DMS 273 (cell line): ENCODE measurements at regions not wholly inside any gene's neighbourhood (a gene's known extent, or its start where the extent isn't known, plus 50 kb on each side); places are given as distances from the start of the nearest gene placed in this dataset.

Source experiments
- DNase-seq: peaks from one replicate; lab custom pipeline; 2025; ENCODE audit not compliant: unreplicated experiment; lab: John Stamatoyannopoulos, UW

DNA sequence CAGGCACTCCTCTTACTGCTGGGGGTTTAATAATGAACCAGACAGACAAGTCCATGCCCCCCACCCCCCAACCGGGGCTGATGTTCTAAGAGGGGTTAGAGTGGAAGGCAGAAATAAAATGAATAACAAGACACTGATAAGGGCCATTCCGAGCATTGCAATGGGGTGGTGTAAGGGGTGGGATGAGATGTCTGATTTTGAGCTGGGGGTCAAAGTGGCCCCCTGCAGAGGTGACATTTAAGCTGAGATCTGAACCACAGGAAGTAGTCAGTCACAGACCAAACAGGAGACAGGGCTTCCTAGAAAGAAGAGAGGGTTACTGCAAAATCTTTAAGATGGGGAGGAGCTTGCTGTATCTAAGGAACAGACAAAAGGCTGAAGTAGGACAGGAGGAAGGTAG is 180.6 kb upstream of the SH3BP4 start:
- DNase-seq = no peak

DNA sequence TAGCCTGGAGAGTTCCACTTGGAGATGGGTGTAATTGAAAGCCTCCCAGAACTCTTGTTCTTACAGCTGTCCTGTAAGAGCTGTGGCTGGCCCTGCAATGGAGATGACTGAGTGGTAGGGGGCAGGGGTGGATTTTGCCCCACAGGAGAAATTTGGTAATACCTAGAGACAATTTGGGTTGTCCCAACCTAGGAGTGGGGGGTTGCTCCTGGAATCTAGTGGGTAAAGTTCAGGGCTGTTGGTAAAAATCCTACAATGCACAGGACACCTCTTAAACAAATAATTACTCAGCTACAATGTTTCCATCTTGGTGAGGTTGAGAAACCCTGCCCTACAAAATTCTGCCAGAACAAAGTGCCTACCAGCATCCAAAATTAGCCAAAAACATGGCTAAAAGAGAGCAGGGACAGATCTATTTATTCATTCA is 181.1 kb upstream of the SH3BP4 start:
- no peak for DNase-seq

DNA sequence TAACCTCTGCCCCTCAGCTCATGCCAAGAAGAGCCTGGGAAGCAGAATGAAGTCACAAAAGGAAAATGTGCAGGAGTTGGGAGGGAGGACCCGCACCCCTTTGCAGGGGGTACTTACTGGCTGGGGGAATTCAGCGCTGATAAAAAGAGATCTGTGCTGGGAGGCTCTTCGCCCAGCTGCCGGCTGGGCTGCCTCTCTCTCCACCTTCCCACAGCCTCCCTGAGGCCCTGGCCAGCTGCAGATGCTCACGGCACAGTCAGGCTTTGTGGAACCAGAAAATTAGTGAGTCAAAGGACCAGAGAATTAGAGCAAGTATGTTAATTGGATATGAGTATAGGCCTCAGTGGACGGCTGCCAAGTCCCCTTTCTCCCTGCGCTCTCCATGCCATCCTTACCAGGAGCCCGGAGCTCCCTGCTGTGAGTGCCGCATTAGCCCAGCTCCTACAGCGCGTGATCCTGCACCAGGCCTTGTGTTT is 181.7 kb upstream of the SH3BP4 start:
- peak; percentile 42 for DNase-seq

- no peak for DNase-seq
These were observed 183.1 kb upstream of the SH3BP4 start for GRCh38 chr2:234768608-234769196.

- DNase-seq = no peak
These were observed 186.5 kb upstream of the SH3BP4 start for GRCh38 chr2:234765279-234765678.

GRCh38 chr2:234764372-234764771 is 187.4 kb upstream of the SH3BP4 start:
- DNase-seq = no peak

DNA sequence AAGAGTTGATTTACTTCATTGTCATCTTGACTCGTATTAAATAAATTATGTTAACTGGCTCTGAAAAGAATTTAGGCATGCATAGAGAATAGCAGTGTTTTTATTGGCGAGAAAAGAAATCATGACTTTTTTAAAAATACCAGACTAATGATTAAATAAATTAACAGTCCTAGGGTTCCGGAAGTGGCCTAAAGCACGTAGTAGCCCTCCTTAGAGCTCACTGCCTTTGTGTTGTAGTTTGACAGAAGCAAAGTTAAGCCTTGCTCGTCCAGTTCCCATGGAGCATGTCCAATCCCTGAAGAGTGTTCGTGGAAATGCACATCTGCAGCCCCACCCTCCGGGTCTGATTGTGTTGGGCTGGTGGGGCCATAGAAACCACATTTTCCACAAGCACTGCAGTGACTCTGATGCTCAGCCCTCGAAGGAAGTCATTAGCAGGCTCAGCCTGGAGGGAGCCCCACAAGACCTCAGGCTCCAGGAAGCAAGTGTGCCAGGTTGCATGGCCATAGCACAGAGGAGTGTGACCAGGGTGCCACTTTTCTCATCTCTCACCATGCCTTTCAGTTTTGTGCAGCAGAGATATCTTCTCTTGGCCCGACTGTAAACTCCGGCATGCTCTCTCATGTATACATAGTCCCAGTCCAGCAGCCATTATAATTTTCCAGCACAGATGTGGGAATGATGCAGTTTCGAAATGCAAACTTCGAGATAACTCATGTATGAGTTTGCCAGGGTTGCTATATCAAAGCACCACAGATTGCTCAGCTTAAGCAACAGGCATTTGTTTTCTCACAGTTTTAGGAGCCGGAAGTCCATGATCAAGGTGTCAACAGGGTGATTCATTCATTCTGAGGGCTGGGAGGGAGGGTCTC is 188.6 kb upstream of the SH3BP4 start:
- DNase-seq = no peak

DNA sequence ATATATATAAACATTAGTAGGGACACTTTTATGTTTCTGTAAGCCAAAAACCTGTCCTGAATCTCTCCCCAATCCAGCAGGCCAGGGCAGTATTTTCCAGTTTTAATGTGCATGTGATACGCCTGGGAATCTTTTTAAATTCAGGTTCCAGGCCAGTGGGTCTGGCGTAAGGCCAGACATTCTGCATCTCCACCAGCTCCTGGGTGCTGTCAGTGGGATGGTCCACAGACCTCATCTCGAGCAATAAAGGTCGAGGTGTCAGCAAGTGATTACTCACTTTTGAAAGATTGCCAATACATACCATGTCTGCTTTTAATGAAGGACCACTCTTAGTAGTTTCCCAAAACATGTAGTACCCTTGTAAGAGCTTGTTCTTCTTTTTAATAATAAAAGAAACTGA is 189.9 kb upstream of the SH3BP4 start:
- DNase-seq = no peak

- DNase-seq = no peak
These were observed 197.7 kb upstream of the SH3BP4 start for GRCh38 chr2:234754126-234754525.

DNA sequence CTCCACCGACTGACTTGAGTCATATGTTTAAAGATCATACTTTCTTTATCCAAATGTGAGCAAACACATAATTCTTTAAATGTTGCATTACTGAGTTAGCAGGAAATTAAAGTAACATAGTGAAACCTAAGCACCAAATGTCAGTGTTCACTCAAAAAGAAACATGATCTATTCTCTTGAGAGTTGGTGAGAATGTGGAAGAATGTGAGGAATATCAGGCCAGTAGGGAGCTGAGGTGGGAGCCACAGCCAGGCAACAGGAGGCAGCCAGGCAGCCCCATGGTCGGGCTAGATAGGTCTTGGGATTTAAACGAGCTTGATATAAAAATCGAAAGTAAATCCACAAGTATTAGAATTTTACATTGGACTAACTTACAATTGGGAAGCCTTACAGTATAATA is 198.1 kb upstream of the SH3BP4 start:
- DNase-seq = no peak

- DNase-seq = no peak
These were observed 198.9 kb upstream of the SH3BP4 start for GRCh38 chr2:234752966-234753365.

- peak; percentile 18 for DNase-seq
These were observed 200.4 kb upstream of the SH3BP4 start for GRCh38 chr2:234751275-234751973.

- DNase-seq = no peak
These were observed 203.8 kb upstream of the SH3BP4 start for GRCh38 chr2:234747833-234748559.

GRCh38 chr2:234747032-234747431 is 204.8 kb upstream of the SH3BP4 start:
- no peak for DNase-seq

- peak; percentile 4 for DNase-seq
These were observed 206.5 kb upstream of the SH3BP4 start for GRCh38 chr2:234745347-234745746.

DNA sequence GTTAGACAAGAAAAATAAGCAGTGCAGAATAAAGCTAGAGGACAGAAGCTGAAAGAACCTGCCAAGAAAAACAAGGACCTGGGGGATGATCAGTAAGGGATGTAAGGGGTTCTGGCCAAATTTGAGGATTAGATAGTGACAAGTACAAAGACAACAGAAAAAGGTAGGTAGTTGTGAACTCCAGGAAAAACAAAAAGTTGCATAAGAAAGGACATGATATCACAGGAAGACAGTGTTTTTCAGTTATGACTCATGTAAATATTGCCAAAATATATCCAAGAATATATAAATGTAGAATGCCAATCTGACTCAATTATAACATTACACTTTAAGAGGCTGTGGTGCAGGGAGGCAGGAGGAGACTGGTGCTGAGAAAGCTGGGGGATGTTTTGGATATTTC is 209.8 kb upstream of the SH3BP4 start:
- DNase-seq = no peak

GRCh38 chr2:234739061-234739460 is 212.8 kb upstream of the SH3BP4 start:
- no peak for DNase-seq

- no peak for DNase-seq
These were observed 216.0 kb upstream of the SH3BP4 start for GRCh38 chr2:234735829-234736228.

- no peak for DNase-seq
These were observed 217.8 kb upstream of the SH3BP4 start for GRCh38 chr2:234733795-234734600.

GRCh38 chr2:234733093-234733489 is 218.7 kb upstream of the SH3BP4 start:
- no peak for DNase-seq
